Natural killer cell (primary cell): ENCODE measurements at regions not wholly inside any gene's neighbourhood (a gene's known extent, or its start where the extent isn't known, plus 50 kb on each side); places are given as distances from the start of the nearest gene placed in this dataset.

Source experiments
- ATAC-seq, 3 donors: fragments of 150-1000 bp in 2 of 3; fragments of 200-7000 bp in 1 of 3; cut with Tn5 transposase; 1 replicate in 1 of 3; 2 replicates in 2 of 3; pipeline ENCODE4 v1.10.0; 2021; ENCODE audit warnings: mild to moderate bottlenecking in 2 of 3, moderate library complexity in 2 of 3
- DNase-seq, 2 donors: peaks; one replicate each; pipeline versions ENCODE4 v3.0.0 to v3.0.0-alpha.2; 2013 to 2021; ENCODE audit warnings: mixed read lengths in 1 of 2
- H3K27ac ChIP-seq: one replicate; pipeline ENCODE4 v1.5.1; 2013; ENCODE audit warnings: mild to moderate bottlenecking, low read length
- H3K27me3 ChIP-seq: one replicate; pipeline ENCODE4 v1.6.1; 2013; ENCODE audit warnings: low read length; ENCODE audit not compliant: control insufficient read depth, insufficient read depth
- H3K36me3 ChIP-seq: one replicate; pipeline ENCODE4 v1.6.1; 2013; ENCODE audit warnings: low read length; ENCODE audit not compliant: control insufficient read depth, insufficient read depth
- H3K4me1 ChIP-seq: one replicate; pipeline ENCODE4 v1.6.1; 2013; ENCODE audit warnings: low read length; ENCODE audit not compliant: control insufficient read depth, insufficient read depth
- H3K4me3 ChIP-seq: one replicate; pipeline ENCODE4 v1.5.1; 2013; ENCODE audit warnings: low read length
- H3K9me3 ChIP-seq: one replicate; pipeline ENCODE4 v1.6.1; 2013; ENCODE audit warnings: low read length; ENCODE audit not compliant: control insufficient read depth, insufficient read depth
- H3K27ac Mint-ChIP-seq, 2 donors: one replicate each; pipeline ENCODE4 v1.8.0; 2022; ENCODE audit warnings: mild to moderate bottlenecking in 2 of 2, mixed read lengths in 2 of 2, moderate library complexity in 1 of 2
- H3K27me3 Mint-ChIP-seq, 2 donors: one replicate each; pipeline ENCODE4 v1.8.0; 2022; ENCODE audit warnings: low read depth in 2 of 2, mixed read lengths in 2 of 2
- H3K36me3 Mint-ChIP-seq: one replicate; pipeline ENCODE4 v1.8.0; 2022; ENCODE audit warnings: mixed read lengths
- H3K4me1 Mint-ChIP-seq, 2 donors: one replicate each; pipeline ENCODE4 v1.8.0; 2022; ENCODE audit warnings: mixed read lengths in 2 of 2
- H3K4me3 Mint-ChIP-seq: one replicate; pipeline ENCODE4 v1.8.0; 2022; ENCODE audit warnings: mild to moderate bottlenecking, moderate library complexity, mixed read lengths
- H3K9me3 Mint-ChIP-seq, 2 donors: one replicate each; pipeline ENCODE4 v1.8.0; 2022; ENCODE audit warnings: mixed read lengths in 2 of 2
- WGBS: methylation state at CpG from one replicate; pipeline ENCODE4 v1.1.7; 2013; ENCODE audit warnings: missing lambda C conversion rate; ENCODE audit not compliant: insufficient coverage; 5-methylcytosine and 5-hydroxymethylcytosine counted together
- intact Hi-C: fragments of 100-400 bp; cut with micrococcal nuclease; formaldehyde crosslinking; loops from one replicate; pipeline ENCODE4 v1.14.2; 2022
- TF ChIP-seq, protein P1 (sequence below): fragments of 200-600 bp; IDR thresholded peaks from one replicate; pipeline ENCODE4 v1.8.0; 2022; ENCODE audit warnings: antibody characterized with exemption

DNA sequence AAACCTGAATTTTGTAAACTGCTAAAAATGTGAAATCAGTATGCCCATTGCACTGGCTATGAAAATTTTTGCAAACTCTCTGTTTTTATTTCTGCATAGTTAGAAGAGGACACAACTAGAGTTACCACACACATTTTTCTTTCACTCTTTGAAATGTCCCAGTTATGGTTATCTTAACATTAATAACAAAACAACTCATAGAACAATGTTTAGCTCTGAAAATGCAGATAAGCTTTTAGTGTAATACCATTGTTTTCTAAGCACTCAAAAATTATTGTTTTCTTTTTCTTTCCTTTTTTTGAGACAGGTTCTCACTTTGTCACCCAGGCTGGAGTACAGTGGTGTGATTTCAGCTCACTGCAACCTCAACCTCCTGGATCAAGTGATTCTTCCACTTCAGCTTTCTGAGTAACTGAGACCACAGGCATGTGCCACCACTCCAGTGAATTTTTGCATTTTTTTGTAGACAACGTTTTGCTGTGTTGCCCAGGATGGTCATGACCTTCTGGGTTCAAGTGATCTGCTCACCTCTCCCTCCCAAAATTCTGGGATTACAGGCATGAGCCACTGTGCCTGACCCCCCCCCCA, 1204.5 kb upstream of the ZEB2 start:
- H3K36me3 ChIP-seq, result no peaks in the 10 kb centered on the region
- Mint-ChIP-seq H3K4me1 (peaks cover 0 to 5% of the 10 kb centered on the region in 2 donors), H3K27me3 (no peaks in the 10 kb centered on the region), H3K4me3 (no peak overlapping the region), H3K36me3 (no peaks in the 10 kb centered on the region), H3K27ac (no peak overlapping the region), H3K9me3 (peaks cover 0 to 2% of the 10 kb centered on the region in 2 donors)
- TF ChIP-seq, protein P1, sequence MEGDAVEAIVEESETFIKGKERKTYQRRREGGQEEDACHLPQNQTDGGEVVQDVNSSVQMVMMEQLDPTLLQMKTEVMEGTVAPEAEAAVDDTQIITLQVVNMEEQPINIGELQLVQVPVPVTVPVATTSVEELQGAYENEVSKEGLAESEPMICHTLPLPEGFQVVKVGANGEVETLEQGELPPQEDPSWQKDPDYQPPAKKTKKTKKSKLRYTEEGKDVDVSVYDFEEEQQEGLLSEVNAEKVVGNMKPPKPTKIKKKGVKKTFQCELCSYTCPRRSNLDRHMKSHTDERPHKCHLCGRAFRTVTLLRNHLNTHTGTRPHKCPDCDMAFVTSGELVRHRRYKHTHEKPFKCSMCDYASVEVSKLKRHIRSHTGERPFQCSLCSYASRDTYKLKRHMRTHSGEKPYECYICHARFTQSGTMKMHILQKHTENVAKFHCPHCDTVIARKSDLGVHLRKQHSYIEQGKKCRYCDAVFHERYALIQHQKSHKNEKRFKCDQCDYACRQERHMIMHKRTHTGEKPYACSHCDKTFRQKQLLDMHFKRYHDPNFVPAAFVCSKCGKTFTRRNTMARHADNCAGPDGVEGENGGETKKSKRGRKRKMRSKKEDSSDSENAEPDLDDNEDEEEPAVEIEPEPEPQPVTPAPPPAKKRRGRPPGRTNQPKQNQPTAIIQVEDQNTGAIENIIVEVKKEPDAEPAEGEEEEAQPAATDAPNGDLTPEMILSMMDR, result no peak
- intact Hi-C loops, result no loop called here
- no peaks in the 10 kb centered on the region for H3K27me3 ChIP-seq
- H3K4me1 ChIP-seq, result no peaks in the 10 kb centered on the region
- WGBS, result 0% methylated on average over 1 of the region's 1 CpG
- DNase-seq, result no peak
- peak in 1 of 3 donors; percentile 12 for ATAC-seq
- no peaks in the 10 kb centered on the region for H3K9me3 ChIP-seq
- no peak overlapping the region for H3K27ac ChIP-seq
- no peak overlapping the region for H3K4me3 ChIP-seq

DNA sequence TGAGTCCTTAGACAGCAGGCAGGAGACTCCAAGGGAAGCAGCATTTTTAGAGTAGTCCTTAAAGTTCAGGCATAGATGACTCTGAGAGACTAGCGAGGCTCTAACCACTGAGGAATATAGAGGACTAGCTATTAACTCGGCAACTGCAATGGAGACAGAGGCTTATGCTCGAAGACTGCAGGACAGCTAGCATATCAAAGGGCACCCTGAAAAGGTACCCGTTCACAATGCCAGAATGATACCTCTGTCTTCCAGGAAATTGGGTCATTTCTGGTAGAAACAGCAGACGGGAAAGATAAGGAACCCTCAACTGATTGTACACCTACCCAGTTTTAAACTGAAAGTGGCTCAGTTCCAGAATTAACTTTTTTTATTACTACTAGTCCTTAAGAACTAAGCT, 1204.0 kb upstream of the ZEB2 start:
- Histone ChIP-seq H3K27ac (no peak overlapping the region), H3K9me3 (no peaks in the 10 kb centered on the region), H3K36me3 (no peaks in the 10 kb centered on the region), H3K27me3 (no peaks in the 10 kb centered on the region), H3K4me3 (no peak overlapping the region), H3K4me1 (no peaks in the 10 kb centered on the region)
- intact Hi-C loops, result no loop called here
- no peaks in the 10 kb centered on the region for H3K36me3 Mint-ChIP-seq
- TF ChIP-seq, protein P1, result no peak
- DNase-seq, result no peak
- H3K4me3 Mint-ChIP-seq, result no peak overlapping the region
- H3K27ac Mint-ChIP-seq, result no peak overlapping the region
- peaks cover 0 to 2% of the 10 kb centered on the region in 2 donors for H3K9me3 Mint-ChIP-seq
- 26% methylated on average over 5 of the region's 5 CpGs for WGBS
- ATAC-seq, result peak in 1 of 3 donors; percentile 36
- H3K4me1 Mint-ChIP-seq, result peaks cover 0 to 5% of the 10 kb centered on the region in 2 donors
- H3K27me3 Mint-ChIP-seq, result no peaks in the 10 kb centered on the region

DNA sequence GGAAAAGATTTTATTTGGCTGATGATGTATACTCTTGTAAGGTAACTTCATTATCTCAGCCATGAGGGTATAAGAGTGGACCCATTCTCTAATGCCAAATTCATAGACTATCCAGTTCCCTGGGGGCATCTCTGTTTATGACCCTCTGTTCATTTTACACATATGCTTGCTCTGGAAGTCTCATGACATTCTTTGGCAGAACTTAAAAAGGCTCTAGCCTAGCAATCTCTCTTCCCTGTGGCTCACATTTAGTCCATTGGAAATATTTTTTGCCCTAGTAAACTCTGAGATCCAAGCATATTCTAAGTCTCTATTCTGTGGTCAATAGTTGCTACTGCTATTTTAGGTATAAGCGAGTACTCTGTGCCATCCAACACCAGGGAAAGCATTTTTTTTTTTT, 1201.8 kb upstream of the ZEB2 start:
- no peak overlapping the region for H3K4me3 Mint-ChIP-seq
- H3K9me3 ChIP-seq, result no peaks in the 10 kb centered on the region
- TF ChIP-seq, protein P1, result no peak
- no peaks in the 10 kb centered on the region for H3K36me3 Mint-ChIP-seq
- H3K27me3 ChIP-seq, result no peaks in the 10 kb centered on the region
- no peaks in the 10 kb centered on the region for H3K4me1 ChIP-seq
- intact Hi-C loops, result no loop called here
- H3K27ac ChIP-seq, result no peak overlapping the region
- peaks cover 0 to 5% of the 10 kb centered on the region in 2 donors for H3K4me1 Mint-ChIP-seq
- no peaks in the 10 kb centered on the region for H3K27me3 Mint-ChIP-seq
- no peaks in the 10 kb centered on the region for H3K9me3 Mint-ChIP-seq
- DNase-seq (no peak), ATAC-seq (no peak)
- 79% methylated on average over 1 of the region's 1 CpG for WGBS
- H3K36me3 ChIP-seq, result no peaks in the 10 kb centered on the region
- H3K4me3 ChIP-seq, result no peak overlapping the region
- H3K27ac Mint-ChIP-seq, result no peak overlapping the region

DNA sequence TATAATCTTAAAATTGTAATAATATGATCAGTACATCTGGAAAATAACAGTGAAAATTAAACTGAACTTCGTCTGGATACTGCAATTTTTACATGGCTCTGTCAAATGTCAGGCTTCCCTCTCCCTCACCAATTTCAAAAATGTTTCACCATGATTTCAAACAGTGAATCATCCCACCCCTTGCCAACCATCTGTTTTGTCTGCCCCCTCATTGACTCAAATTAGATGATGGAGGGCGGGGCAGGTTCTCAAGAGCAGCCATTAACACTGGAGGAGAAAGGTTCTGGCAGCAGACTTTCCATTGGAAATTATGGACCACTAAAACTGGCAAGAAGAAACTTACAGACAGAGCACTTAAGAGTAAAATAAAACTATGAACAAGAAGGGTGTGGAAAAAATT, 1195.7 kb upstream of the ZEB2 start:
- no peak overlapping the region for H3K27ac ChIP-seq
- H3K9me3 ChIP-seq, result no peaks in the 10 kb centered on the region
- Mint-ChIP-seq H3K27ac (no peak overlapping the region), H3K4me1 (no peaks in the 10 kb centered on the region), H3K36me3 (peaks cover 8% of the 10 kb centered on the region), H3K27me3 (no peaks in the 10 kb centered on the region), H3K9me3 (peaks cover 0 to 4% of the 10 kb centered on the region in 2 donors), H3K4me3 (no peak overlapping the region)
- no peak overlapping the region for H3K4me3 ChIP-seq
- TF ChIP-seq, protein P1, result no peak
- no peak for ATAC-seq
- WGBS, result 76% methylated on average over 2 of the region's 2 CpGs
- no peaks in the 10 kb centered on the region for H3K4me1 ChIP-seq
- no peaks in the 10 kb centered on the region for H3K27me3 ChIP-seq
- intact Hi-C loops, result no loop called here
- no peaks in the 10 kb centered on the region for H3K36me3 ChIP-seq
- no peak for DNase-seq
